Suprapubic skin (tissue), 3 donors: ENCODE measurements at regions not wholly inside any gene's neighbourhood (a gene's known extent, or its start where the extent isn't known, plus 50 kb on each side); places are given as distances from the start of the nearest gene placed in this dataset.

Experiments
- CTCF ChIP-seq, 2 donors: fragments of 200-600 bp in 1 of 2; fragments of 450-650 bp in 1 of 2; sonication (generic) in 1 of 2; IDR thresholded peaks; one replicate each; pipeline ENCODE4 v1.5.1; 2016 to 2019; ENCODE audit warnings: antibody characterized with exemption in 2 of 2, mild to moderate bottlenecking in 1 of 2, moderate library complexity in 1 of 2
- POLR2AphosphoS5 ChIP-seq, 3 donors: sonication (generic); formaldehyde crosslinking; IDR thresholded peaks; one replicate each; pipeline ENCODE4 v1.6.1; 2017; ENCODE audit warnings: antibody characterized with exemption in 3 of 3

GRCh38 chr3:145145461-145145860 lies 1015.5 kb downstream of the PLOD2 start:
- TF ChIP-seq CTCF (IDR thresholded peaks at IDR 0.05) (no peak), POLR2AphosphoS5 (IDR thresholded peaks at IDR 0.05) (no peak)
